Natural killer cell (primary cell): ENCODE measurements at regions not wholly inside any gene's neighbourhood (a gene's known extent, or its start where the extent isn't known, plus 50 kb on each side); places are given as distances from the start of the nearest gene placed in this dataset.

Source experiments
- ATAC-seq, 3 donors: fragments of 150-1000 bp in 2 of 3; fragments of 200-7000 bp in 1 of 3; cut with Tn5 transposase; 1 replicate in 1 of 3; 2 replicates in 2 of 3; pipeline ENCODE4 v1.10.0; 2021; ENCODE audit warnings: mild to moderate bottlenecking in 2 of 3, moderate library complexity in 2 of 3
- DNase-seq, 2 donors: peaks; one replicate each; pipeline versions ENCODE4 v3.0.0 to v3.0.0-alpha.2; 2013 to 2021; ENCODE audit warnings: mixed read lengths in 1 of 2
- H3K27ac ChIP-seq: one replicate; pipeline ENCODE4 v1.5.1; 2013; ENCODE audit warnings: mild to moderate bottlenecking, low read length
- H3K27me3 ChIP-seq: one replicate; pipeline ENCODE4 v1.6.1; 2013; ENCODE audit warnings: low read length; ENCODE audit not compliant: control insufficient read depth, insufficient read depth
- H3K36me3 ChIP-seq: one replicate; pipeline ENCODE4 v1.6.1; 2013; ENCODE audit warnings: low read length; ENCODE audit not compliant: control insufficient read depth, insufficient read depth
- H3K4me1 ChIP-seq: one replicate; pipeline ENCODE4 v1.6.1; 2013; ENCODE audit warnings: low read length; ENCODE audit not compliant: control insufficient read depth, insufficient read depth
- H3K4me3 ChIP-seq: one replicate; pipeline ENCODE4 v1.5.1; 2013; ENCODE audit warnings: low read length
- H3K9me3 ChIP-seq: one replicate; pipeline ENCODE4 v1.6.1; 2013; ENCODE audit warnings: low read length; ENCODE audit not compliant: control insufficient read depth, insufficient read depth
- H3K27ac Mint-ChIP-seq, 2 donors: one replicate each; pipeline ENCODE4 v1.8.0; 2022; ENCODE audit warnings: mild to moderate bottlenecking in 2 of 2, mixed read lengths in 2 of 2, moderate library complexity in 1 of 2
- H3K27me3 Mint-ChIP-seq, 2 donors: one replicate each; pipeline ENCODE4 v1.8.0; 2022; ENCODE audit warnings: low read depth in 2 of 2, mixed read lengths in 2 of 2
- H3K36me3 Mint-ChIP-seq: one replicate; pipeline ENCODE4 v1.8.0; 2022; ENCODE audit warnings: mixed read lengths
- H3K4me1 Mint-ChIP-seq, 2 donors: one replicate each; pipeline ENCODE4 v1.8.0; 2022; ENCODE audit warnings: mixed read lengths in 2 of 2
- H3K4me3 Mint-ChIP-seq: one replicate; pipeline ENCODE4 v1.8.0; 2022; ENCODE audit warnings: mild to moderate bottlenecking, moderate library complexity, mixed read lengths
- H3K9me3 Mint-ChIP-seq, 2 donors: one replicate each; pipeline ENCODE4 v1.8.0; 2022; ENCODE audit warnings: mixed read lengths in 2 of 2
- WGBS: methylation state at CpG from one replicate; pipeline ENCODE4 v1.1.7; 2013; ENCODE audit warnings: missing lambda C conversion rate; ENCODE audit not compliant: insufficient coverage; 5-methylcytosine and 5-hydroxymethylcytosine counted together
- intact Hi-C: fragments of 100-400 bp; cut with micrococcal nuclease; formaldehyde crosslinking; loops from one replicate; pipeline ENCODE4 v1.14.2; 2022
- TF ChIP-seq, protein P1 (sequence below): fragments of 200-600 bp; IDR thresholded peaks from one replicate; pipeline ENCODE4 v1.8.0; 2022; ENCODE audit warnings: antibody characterized with exemption

DNA sequence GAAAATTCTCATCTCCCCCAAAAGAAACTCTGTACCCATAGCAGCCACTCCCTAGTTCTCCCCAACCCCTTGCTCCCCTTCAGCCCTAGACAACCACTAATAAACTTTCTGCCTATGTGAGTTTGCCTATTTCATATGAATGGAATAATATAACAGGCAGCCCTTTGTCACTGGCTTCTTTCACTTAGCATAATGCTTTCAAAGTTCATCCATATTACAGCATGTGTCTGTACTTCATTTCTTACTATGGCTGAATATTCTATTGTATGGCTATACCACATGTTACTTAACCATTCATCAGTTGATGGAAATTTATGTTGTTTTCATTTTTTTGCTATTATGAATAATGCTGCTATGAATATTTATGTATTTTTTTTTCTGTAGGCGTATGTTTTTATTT, 442.9 kb downstream of the SLC4A3 start:
- no peaks in the 10 kb centered on the region for H3K36me3 Mint-ChIP-seq
- TF ChIP-seq, protein P1, sequence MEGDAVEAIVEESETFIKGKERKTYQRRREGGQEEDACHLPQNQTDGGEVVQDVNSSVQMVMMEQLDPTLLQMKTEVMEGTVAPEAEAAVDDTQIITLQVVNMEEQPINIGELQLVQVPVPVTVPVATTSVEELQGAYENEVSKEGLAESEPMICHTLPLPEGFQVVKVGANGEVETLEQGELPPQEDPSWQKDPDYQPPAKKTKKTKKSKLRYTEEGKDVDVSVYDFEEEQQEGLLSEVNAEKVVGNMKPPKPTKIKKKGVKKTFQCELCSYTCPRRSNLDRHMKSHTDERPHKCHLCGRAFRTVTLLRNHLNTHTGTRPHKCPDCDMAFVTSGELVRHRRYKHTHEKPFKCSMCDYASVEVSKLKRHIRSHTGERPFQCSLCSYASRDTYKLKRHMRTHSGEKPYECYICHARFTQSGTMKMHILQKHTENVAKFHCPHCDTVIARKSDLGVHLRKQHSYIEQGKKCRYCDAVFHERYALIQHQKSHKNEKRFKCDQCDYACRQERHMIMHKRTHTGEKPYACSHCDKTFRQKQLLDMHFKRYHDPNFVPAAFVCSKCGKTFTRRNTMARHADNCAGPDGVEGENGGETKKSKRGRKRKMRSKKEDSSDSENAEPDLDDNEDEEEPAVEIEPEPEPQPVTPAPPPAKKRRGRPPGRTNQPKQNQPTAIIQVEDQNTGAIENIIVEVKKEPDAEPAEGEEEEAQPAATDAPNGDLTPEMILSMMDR, result no peak
- ATAC-seq (no peak), DNase-seq (no peak)
- H3K4me3 Mint-ChIP-seq, result no peak overlapping the region
- Histone ChIP-seq H3K27ac (no peak overlapping the region), H3K9me3 (no peaks in the 10 kb centered on the region), H3K4me1 (no peaks in the 10 kb centered on the region), H3K36me3 (no peaks in the 10 kb centered on the region), H3K27me3 (no peaks in the 10 kb centered on the region), H3K4me3 (no peak overlapping the region)
- no peaks in the 10 kb centered on the region for H3K4me1 Mint-ChIP-seq
- intact Hi-C loops, result no loop called here
- peaks cover 0 to 2% of the 10 kb centered on the region in 2 donors for H3K9me3 Mint-ChIP-seq
- H3K27me3 Mint-ChIP-seq, result no peaks in the 10 kb centered on the region
- 91% methylated on average over 1 of the region's 1 CpG for WGBS
- H3K27ac Mint-ChIP-seq, result no peak overlapping the region

DNA sequence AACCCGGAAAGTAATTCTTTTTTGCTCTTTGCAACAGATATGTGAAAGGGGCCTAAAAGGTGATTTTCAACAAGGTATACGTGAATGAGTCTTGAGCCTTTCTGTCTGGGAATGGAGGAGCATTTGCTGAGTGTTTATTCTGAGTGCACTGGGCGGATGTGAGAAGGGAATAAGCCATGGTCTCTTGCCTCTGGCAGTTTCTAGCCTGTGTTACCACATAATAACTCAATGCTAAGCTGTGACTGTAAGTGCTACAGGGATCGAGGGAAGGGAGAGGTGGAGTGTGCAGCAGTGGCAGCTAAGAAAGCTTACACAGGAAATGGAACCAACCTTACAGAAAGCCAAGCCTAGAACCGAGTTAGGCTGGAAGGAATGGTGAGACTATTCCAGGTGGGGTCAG, 444.3 kb downstream of the SLC4A3 start:
- no peaks in the 10 kb centered on the region for H3K27me3 Mint-ChIP-seq
- ATAC-seq (no peak), DNase-seq (no peak)
- Histone ChIP-seq H3K27ac (no peak overlapping the region), H3K36me3 (no peaks in the 10 kb centered on the region), H3K27me3 (no peaks in the 10 kb centered on the region), H3K4me1 (no peaks in the 10 kb centered on the region), H3K4me3 (no peak overlapping the region), H3K9me3 (no peaks in the 10 kb centered on the region)
- 84% methylated on average over 5 of the region's 5 CpGs for WGBS
- H3K27ac Mint-ChIP-seq, result no peak overlapping the region
- intact Hi-C loops, result no loop called here
- H3K36me3 Mint-ChIP-seq, result no peaks in the 10 kb centered on the region
- H3K4me1 Mint-ChIP-seq, result no peaks in the 10 kb centered on the region
- H3K4me3 Mint-ChIP-seq, result no peak overlapping the region
- peaks cover 0 to 2% of the 10 kb centered on the region in 2 donors for H3K9me3 Mint-ChIP-seq
- TF ChIP-seq, protein P1, result no peak

DNA sequence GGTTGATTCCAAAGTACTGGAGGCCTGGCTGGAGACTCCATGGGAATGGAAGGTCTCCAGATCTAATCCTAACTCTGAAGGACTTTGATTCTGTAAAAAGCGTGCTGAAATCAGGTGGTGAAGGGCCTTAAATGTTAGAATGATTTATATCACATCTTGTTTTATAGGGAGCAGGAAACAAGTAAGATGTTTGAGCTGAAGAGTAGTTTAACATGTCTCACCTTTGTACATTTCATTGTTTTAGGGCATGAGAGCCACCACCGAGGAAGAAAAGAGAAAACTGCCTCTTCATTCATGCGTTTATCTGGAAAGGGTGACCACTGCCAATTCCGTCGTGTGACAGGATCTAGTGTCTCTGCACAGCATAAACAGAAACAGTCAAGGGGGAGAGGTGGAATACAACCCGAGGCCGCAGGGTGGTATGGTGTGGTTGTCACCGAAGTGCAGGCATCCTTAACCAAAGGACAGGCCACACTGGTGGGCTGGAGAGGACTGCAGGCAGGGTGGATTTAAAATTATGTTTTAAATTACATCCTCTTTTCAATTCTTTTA, 445.3 kb downstream of the SLC4A3 start:
- no peaks in the 10 kb centered on the region for H3K36me3 Mint-ChIP-seq
- 80% methylated on average over 7 of the region's 8 CpGs for WGBS
- no peaks in the 10 kb centered on the region for H3K4me1 ChIP-seq
- no peak overlapping the region for H3K4me3 Mint-ChIP-seq
- no peak overlapping the region for H3K4me3 ChIP-seq
- H3K36me3 ChIP-seq, result no peaks in the 10 kb centered on the region
- no peaks in the 10 kb centered on the region for H3K4me1 Mint-ChIP-seq
- no peaks in the 10 kb centered on the region for H3K9me3 Mint-ChIP-seq
- TF ChIP-seq, protein P1, result no peak
- DNase-seq (no peak), ATAC-seq (no peak)
- no peaks in the 10 kb centered on the region for H3K27me3 Mint-ChIP-seq
- no peaks in the 10 kb centered on the region for H3K9me3 ChIP-seq
- no peaks in the 10 kb centered on the region for H3K27me3 ChIP-seq
- no peak overlapping the region for H3K27ac Mint-ChIP-seq
- intact Hi-C loops, result no loop called here
- H3K27ac ChIP-seq, result no peak overlapping the region

DNA sequence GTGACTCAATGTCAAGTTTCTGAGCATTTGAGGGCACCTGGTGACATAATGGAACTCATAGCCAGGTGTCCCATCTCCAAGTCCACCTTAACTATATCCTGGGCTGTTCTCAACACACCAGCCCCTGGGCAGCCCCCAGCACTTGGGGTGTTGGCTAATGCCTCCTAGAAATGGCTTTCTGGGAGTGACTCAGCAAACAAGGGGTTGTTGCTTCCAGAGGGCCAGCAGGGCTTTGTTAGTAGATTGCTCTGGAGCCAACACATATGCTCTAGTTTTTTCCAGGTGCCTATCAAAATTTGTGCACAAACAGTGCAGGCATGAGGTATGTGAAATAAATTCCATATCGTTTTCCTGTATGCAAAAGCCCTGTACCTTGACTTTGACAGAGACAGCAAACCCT, 448.4 kb downstream of the SLC4A3 start:
- H3K4me3 Mint-ChIP-seq, result no peak overlapping the region
- intact Hi-C loops, result no loop called here
- ATAC-seq, result no peak

More for the DNA sequence above, 448.4 kb downstream of the SLC4A3 start:
- no peaks in the 10 kb centered on the region for H3K36me3 Mint-ChIP-seq
- no peak overlapping the region for H3K27ac Mint-ChIP-seq
- Histone ChIP-seq H3K27ac (no peak overlapping the region), H3K27me3 (no peaks in the 10 kb centered on the region), H3K36me3 (no peaks in the 10 kb centered on the region), H3K9me3 (no peaks in the 10 kb centered on the region), H3K4me3 (no peak overlapping the region), H3K4me1 (no peaks in the 10 kb centered on the region)
- TF ChIP-seq, protein P1, result no peak
- H3K9me3 Mint-ChIP-seq, result peaks cover 0 to 2% of the 10 kb centered on the region in 2 donors
- no peaks in the 10 kb centered on the region for H3K4me1 Mint-ChIP-seq
- no peak for DNase-seq
- 62% methylated on average over 1 of the region's 1 CpG for WGBS
- H3K27me3 Mint-ChIP-seq, result no peaks in the 10 kb centered on the region
